ENCODE measurements at regions not wholly inside any gene's neighbourhood (a gene's known extent, or its start where the extent isn't known, plus 50 kb on each side); places are given as distances from the start of the nearest gene placed in this dataset.
"Not testable (repeated sequence)": the region's sequence is repeated elsewhere in the genome, so short reads cannot be mapped to it uniquely, and the experiment has no call there.

DNA sequence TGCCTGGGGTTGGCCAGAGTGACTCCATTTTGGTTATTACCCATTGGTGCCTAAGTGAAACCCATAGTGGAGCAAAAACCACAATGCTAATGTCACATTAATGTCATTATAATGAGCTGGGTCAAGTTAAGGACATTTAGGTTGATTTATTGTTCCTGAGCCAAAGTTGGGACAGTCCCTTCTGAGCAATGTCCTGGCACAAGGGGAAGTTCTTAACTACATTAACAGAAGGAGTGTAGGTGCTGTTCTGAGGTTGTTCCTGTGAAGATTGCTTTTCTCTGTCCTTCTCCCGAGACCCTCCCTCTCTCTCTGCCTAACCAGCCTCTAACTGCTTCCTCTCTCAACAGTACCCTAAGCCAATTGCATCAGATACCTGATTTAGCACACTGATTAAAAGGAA, 1956.8 kb upstream of the PCDH10 start:
- DNase-seq: no peak

DNA sequence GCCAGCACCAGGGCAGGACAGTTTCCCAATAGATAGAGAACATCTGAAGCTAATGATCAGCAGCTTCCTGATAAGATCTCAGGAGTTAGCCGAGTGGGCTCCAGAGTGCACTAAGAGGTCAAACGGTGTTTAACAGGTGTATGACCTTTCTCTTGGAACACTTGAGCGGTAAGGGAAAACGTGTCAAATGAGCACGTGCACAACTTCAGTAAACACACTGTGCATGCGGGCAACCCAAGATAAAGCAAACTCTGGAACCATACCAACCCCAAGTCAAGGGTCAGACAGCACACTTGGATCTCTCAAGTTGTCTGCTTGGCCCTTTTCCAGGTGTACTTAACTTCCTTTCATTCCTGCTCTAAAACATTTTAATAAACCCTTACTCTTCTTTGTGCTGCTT, 1941.5 kb upstream of the PCDH10 start:
- no peak for DNase-seq

DNA sequence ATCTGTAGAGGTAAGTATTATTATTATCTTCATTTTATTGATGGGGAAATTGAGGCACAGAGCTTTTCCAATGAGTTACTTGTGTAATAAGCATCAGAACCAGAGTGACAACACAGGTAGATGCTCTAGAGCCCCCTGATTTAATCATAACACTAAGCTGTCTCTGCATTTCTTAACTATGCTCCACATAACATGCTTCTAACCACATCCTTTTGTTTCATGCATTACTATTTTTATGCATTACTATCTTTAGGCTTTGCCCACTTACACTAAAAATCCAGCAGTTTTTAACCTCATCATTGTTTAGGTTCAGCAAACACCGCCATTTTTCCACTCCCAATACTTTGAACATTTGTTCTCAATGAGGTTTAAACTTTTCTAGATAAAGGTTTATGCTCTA, 1900.8 kb upstream of the PCDH10 start:
- DNase-seq: no peak

DNA sequence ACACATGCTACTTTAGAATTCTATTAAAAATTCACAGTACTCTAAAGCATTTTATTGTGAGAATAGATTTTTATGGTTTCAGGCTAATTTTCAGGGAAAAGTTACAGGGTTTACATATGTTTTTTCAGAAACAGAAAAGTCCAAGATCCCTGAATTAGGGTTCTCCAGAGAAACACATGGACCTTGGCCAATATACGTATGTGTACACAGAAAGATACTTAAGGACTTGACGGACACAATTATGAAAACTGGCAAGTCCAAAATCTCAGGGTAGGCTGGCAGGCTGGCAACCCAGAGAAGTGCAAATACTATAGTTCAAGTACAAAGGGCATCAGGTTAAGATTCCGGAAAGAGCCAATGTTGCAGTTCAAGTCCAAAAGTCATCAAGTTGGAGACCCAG, 1897.8 kb upstream of the PCDH10 start:
- DNase-seq: no peak

DNA sequence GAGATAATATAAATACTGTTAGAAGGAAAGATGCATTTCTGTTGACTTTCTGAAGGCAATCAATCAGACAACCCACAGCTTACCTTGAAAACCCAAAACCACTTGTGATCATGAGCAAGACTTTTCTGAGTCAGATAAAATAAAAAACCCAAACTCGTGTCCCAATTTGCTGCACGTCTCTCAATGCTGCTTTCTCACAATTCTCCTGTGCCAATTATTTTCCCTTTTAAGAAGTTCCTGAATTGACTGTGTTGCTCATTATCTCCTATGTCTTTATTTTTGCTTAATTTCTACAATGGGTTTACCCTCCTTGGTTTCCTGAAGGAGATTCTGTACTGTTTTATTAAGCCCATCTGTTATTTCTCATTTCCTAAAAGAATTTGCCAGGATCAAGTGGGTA, 1891.9 kb upstream of the PCDH10 start:
- DNase-seq: no peak

DNA sequence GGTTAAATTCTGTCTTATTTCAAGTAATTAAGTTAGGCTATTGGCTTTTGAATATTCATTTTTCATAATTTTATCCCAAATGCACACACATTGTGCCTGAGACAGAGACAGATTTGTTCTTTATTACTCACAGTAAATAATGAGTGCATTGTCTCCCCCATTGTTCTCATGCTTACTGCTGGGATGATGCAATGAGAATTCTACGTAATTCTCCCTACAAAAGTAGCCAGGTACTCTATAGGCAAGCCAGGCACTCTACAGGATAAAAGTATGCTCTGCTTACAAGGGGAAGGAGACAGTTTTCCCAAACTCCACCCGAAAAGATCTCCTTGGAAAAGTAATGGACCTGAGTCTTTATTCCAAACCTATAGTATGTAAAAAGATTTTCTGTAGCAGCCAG, 1890.7 kb upstream of the PCDH10 start:
- no peak for DNase-seq

DNA sequence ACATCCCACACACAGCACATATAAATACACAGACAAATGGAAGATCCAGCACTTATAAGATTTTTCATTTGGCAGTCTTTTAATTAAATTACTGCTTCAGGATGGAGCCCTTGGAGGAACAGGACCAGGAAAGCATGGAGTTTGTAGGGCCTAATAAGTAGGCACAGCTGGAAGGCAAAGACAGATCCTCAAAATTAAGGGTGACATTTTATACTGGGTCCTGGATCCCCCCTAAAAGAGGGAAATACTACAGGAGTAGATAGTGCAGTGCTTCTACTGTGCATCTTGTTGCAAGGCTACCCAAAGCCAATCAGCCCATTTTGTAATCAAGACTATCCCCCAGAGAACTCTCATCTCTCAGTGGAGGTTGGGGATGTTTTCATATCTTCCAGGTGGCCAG, 1860.7 kb upstream of the PCDH10 start:
- DNase-seq: no peak

DNA sequence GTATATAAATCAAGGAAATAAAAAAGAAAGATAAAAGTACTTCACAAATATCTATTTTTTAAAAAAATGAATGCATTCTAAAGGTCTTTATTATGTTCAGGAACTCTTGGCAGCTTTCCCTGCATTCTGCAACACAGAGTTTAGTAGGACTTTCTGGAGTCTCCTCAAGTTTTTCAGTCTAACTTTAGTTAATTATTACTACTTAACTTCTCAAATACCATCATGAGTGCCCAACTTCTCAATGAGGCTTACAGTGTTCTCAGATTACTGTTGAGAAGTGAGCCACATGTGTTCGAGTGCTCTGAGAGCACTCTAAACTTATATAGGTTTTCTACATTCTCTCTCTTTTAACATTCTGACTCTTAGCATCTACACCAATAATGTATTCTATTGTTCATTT, 1852.9 kb upstream of the PCDH10 start:
- no peak for DNase-seq

DNA sequence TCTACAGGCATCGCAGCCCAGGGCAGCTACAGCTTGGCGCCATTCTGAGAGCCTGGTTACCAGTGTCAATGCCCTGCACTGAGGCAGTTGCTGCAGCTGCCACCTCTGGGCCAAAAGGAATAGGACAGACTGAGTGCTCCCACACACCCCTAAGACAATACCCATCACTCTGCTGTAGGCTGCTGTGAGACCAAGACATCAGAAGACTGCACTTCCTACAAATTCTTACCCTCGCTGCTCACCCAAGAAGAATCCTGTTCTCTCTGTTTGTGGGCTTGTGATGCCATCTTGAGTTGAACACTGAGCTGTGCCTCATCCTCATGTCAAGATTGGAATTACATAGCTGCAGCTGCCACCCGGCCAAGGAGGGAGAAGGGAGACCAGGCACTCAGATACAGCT, 1847.0 kb upstream of the PCDH10 start:
- no peak for DNase-seq

DNA sequence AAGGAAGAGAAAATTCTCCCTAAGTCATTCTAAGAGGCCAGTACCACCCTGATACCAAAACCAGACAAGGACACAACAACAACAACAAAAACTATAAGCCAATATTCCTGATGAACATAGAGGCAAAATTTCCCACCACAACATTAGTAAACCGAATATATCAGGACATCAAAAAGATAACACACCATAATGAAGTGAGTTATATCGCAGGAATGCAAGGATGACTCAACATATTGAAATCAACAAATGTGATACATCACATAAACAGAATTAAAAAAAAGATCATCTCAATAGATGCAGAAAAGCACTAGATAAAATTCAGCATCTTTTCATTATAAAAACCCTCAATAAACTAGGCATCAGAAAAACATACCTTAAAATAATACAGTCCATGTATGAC, 1844.4 kb upstream of the PCDH10 start:
- no peak for DNase-seq

DNA sequence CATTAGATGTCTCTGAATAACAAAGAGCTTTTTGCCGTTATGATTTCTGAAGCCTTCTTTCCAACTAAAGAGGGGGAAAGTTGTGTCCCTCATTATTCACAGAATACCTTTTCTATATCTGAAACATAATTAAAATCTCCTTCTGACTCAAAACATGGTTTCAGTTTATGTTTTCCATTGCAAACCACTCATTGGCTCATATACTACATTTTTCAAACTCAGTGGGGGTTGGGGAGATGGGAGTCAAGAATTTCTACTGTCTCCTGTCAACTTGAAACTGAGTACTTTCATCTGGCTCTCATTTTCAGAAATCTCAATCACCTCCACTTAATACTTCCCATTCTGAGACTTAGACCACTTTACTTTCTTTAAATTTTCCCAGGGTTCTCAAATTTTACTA, 1839.5 kb upstream of the PCDH10 start:
- no peak for DNase-seq

DNA sequence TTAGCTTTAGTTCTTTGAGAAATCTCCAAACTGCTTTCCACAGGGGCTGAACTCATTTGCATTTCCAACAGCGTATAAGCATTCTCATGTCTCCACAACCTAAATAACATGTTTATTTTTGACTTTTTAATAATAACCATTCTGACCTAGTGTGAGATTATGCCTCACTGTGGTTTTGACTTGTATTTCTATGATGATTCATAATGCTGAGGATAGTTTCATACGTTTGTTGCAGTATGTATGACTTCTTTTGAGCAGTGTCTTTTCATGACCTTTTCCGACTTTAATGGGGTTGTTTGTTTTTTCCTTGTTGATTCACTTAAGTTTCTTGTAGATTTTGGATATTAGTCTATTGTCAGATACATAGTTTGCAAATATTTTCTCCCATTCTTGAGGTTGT, 1833.0 kb upstream of the PCDH10 start:
- DNase-seq: no peak

DNA sequence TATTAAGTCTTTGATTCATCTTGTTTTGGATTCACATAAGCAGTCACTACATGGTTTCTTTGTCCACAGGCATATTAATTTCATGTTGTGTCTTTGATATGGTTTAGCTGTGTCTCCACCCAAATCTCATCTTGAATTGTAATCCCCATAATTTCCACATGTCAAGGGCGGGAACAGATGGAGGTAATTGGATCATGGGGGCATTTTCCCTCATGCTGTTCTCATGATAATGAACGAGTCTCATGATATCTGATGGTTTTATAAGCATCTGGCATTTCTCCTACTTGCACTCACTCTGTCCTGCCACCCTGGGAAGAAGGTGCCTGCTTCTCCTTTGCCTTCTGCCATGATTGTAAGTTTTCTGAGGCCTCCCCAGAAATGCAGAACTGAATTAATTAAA, 1811.2 kb upstream of the PCDH10 start:
- no peak for DNase-seq

DNA sequence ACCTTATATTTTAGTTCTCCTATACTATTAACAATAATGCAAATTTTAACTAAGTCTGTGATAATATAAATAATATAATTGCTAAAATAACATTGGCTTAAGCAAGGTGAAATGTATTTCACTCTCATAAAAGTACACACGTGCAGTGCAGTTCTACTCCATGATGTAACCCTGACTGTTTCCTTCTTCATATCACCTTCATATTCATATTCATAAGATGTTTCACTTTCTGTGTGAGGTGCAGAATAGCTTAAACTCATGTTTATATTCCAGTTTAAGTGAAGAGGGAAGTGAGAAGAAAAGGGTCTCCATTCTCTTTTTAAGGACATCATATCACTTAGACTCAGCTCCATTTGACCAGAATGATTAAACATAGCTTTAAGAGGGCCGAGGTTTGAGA, 1810.0 kb upstream of the PCDH10 start:
- DNase-seq: no peak

DNA sequence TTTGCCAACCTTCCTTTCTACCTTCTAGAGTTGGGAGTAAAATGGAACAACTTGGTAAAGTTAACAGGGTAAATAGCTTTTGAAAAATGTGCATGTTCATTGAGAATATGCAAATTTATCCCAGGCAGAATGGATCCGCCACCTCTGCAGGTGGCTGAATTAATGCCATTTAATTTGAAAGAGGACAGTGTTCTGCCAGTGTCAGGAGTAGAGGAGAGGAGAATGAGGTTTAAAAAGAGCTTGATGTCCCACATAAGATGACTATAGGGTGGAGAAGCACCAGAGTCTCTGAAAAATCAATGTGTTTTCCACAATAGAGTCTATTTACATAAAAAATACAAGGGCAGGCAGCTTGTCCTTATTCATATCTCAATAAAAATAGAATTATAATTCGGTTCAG, 1804.3 kb upstream of the PCDH10 start:
- no peak for DNase-seq

DNA sequence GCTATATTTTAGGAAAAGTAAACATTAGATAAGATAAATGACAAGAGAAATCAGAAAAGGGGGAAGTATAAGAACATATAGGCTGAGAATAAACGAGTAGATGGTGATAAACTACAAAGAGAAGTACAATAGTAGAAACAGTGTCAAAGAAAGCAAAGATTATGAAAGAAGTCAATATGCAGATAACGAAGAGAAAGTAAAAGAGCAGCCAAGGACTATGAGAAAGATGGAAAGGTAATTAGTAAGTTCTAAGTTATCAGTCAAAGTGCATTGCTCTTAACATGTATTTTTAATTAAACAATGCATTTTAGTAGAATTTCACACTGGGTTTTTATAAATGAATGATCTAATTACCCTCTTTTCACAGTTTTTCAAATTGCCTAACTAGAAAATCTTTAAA, 1801.3 kb upstream of the PCDH10 start:
- no peak for DNase-seq

DNA sequence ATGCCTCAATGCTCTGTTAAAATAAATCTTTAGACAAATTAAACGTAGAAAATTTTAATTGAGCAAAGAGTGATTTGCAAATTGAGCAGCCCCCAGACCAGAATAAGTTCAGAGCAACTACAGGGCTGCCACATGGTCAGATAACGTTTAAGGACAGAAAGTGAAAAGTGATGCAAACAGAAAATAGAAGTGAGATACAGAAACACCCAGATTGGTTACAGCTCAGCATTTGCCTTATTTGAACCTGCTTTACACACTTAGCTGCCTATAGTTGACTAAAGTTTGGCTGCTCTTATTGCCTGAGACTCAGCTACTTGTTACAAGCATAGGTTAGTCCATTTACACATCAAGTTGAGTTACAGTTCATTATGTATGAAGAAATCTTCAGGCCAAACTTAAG, 1800.8 kb upstream of the PCDH10 start:
- DNase-seq: no peak

DNA sequence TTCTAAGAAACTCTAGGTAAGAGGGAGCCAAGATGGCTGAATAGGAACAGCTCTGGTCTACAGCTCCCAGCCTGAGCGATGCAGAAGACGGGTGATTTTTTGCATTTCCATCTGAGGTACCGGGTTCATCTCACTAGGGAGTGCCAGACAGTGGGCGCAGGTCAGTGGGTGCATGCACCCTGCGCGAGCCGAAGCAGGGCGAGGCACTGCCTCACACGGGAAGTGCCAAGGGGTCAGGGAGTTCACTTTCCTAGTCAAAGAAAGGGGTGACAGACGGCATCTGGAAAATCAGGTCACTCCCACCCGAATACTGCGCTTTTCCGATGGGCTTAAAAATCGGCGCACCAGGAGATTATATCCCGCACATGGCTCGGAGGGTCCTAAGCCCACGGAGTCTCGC, 1796.7 kb upstream of the PCDH10 start:
- DNase-seq: not testable (repeated sequence)

DNA sequence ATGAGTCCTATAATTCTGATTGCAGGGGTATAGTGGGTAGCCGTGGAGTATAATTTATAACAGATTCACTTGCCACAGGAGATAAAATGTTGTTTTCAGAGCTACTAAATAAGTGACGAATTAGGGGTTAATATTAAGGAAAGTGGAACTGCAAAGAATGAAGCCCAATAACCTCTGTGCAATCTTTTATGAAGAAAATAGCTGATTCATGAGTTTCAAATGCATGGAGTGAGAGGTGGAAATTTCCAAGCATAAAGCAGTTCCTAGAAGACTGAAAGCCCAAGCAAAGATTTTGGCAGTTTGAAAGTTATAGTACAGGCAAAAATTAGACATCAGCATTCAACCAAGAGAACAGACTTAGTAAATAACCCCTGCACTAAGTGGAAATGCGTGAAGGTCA, 1782.4 kb upstream of the PCDH10 start:
- DNase-seq: no peak

DNA sequence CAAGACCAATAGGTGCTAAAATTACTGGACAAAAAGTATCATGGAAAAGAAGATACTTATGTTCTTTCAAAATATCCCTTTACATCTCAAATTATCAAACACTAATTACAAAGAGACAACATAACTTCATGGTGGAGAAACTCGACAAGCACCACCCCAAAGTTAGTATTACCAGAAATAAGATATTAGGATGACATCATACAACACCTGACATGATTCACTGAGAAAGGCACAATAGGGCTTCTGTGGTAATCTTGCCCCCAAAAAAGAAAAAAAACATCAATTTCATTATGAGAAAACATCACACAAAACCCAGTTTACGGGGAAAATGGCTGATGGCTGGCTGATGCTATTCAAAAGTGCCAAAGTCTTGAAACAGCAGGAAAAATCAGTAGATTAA, 1781.7 kb upstream of the PCDH10 start:
- no peak for DNase-seq

DNA sequence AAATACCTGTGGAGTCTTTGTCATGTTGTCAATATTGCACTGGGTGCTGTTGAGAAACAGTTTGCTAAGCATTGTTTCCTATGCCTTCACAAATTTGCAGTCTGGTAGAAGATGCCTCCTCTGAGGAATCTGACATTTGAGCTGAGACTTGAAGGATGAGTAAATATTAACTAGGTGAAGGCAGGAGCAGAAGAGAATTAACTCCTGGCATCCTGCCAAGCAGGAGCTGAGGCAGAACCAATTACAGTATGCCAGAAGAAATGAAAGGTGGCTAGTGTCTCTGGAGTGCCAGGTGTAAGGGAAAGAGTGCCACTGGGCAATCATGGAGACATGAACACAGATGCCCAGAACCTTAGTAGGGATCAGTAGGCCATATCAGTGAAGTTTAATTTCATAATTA, 1778.2 kb upstream of the PCDH10 start:
- no peak for DNase-seq

DNA sequence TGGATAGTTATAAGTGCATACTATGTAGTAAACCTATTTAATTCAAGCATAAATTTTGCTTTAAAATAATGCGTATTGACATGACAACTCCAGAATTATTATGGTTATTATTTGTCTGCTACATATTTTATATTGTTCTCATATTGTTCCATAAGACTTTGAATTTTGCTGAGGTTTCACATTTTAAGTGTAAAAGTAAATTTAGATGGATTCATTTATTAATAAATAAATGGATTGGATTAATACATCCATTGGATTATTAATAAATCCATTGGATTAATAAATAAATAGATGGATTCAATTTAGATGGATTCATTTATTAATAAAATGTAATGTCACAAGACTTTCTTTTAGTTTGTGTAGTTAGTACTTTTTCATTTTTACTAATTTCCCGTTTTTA, 1768.0 kb upstream of the PCDH10 start:
- DNase-seq: no peak

DNA sequence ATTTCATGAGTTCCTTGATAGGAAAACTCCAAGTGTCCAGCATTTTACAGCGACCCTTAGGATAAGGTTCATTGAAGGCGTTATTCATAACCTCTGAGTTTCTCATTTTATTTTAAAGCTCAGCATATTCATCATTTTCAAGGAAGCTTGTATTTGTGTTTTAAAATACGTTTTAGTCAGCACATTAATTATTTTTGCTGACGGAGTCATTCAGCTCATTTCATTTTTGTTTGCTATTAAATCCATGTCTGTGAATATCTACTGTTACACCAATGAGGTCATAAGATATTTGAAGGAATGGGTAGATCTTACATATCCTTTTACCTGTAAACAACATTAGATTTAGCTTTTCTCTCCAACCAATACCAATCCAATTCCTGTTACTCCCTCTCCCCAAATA, 1766.3 kb upstream of the PCDH10 start:
- no peak for DNase-seq

DNA sequence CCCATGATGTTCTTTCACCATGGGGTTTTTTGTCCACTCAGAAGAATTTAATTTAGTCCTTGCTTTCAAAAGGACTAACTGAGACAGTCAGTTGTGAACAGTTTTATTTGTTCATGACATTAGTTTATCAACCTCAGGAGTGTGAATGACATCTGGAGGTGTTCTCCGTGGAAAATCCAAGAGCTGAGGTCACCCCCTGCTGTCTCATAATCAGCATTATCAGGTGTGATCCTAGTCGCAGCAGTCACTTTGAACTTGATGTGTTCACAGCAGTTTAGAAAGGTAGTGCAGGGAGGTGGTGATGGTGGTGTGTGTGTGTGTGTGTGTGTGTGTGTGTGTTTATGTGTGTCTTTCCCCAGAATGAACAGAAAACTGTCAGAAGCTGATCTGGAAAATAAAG, 1760.8 kb upstream of the PCDH10 start:
- DNase-seq: no peak

DNA sequence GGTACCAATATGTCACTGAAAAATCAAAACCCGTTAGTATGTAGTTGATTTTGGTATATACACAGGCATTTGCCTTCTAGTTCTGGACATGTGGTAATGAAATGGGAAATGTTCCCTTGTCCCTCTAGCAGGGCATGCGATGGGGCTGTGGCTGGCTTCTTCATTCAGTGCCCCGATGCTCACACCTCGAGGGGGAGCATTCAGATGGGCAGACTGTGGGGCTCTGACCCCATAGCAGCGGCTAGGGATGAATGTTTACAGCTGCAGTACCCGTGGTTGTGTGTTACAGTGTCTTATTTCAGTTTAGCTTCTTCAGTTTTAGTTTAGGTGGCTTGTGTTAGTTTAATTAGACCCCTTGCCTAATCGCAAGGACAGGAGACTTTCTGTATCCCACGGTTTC, 1741.0 kb upstream of the PCDH10 start:
- DNase-seq: no peak

DNA sequence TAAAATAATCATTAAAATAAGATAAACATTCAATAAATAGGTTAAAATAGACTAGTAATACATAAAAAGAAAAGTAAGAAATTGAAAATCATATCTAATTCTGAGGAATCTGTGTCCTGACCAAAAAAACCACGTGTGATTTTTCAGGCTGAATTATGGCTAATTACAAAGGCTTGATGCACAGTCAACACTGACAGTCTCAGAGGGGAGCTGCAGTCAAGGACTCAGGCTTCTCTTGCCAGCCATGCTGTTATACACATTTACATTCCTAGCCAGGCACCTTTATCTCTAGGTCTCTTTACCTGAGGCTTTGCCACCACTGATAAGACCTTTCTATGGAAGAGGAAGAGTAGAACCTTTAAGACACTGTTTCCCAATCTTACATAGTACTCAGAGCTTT, 1737.7 kb upstream of the PCDH10 start:
- DNase-seq: no peak

Measured in activated gamma-delta T cell (primary cell).